HG03521 (cell line): ENCODE measurements at regions not wholly inside any gene's neighbourhood (a gene's known extent, or its start where the extent isn't known, plus 50 kb on each side); places are given as distances from the start of the nearest gene placed in this dataset.
"Not testable (repeated sequence)": the region's sequence is repeated elsewhere in the genome, so short reads cannot be mapped to it uniquely, and the experiment has no call there.

ENCODE experiments used
- ATAC-seq: cut with Tn5 transposase; IDR thresholded peaks from one replicate; pipeline ENCODE4 v1.9.1; 2021; ENCODE audit warnings: mild to moderate bottlenecking, moderate library complexity; ENCODE audit not compliant: unreplicated experiment

DNA sequence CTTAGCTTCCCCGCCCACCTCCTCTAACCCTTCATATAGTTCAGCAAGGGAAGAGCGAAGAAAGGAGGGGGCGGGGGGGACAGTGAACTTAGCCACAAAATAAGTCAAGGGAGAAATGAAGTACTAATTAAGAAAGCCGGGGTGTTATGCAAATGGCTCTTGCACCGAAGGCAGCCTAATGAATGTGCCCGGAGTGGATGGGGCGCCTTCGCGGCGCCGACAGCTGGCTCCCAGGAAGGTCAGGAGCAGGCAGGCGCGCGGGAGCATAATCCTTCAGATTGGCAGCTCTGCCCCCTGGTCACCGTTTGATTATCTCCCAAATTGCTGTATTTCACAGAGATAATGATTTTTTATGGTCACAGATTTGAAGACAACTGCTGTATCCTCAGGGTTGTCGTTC lies 395.1 kb downstream of the TFAP2B start:
- ATAC-seq: no peak

DNA sequence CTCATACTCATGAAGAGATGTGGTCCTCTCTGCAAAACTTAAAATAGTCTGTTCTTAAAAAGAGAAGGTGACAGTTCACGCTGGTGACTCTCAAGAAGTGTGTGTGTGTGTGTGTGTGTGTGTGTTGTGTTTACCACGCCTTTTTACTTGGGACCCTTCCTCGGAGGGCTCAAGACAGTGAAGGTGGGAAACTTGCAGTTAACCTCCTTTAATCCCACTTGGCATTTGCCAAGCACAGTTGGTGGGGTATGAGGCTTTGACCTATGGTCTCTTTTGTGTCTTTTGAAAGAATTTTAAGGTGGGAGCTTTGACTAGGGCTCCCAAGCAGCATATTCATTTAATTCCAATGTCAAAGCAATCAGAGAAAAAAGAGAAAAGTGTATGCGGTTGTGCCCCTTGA lies 395.8 kb downstream of the TFAP2B start:
- ATAC-seq: no peak

DNA sequence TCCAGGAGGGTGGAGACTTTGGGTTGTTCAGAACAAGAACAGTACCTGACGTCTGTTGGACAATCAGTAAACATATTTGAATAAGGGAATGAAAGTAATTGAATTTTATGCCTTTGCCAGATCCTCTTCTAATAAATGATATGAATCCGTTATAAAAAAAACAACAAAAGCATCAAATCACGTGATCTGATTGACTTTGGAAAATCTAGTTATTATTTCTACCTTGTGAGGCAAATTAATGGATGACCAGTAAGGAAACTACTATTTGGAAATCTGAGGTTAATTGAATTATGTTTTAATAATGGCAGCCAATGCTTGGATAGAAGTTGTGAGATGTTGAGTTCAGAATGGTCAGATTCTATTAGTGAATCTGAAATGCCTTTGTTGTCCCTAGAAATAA lies 399.5 kb downstream of the TFAP2B start:
- no peak for ATAC-seq

- not testable (repeated sequence) for ATAC-seq
Measured at GRCh38 chr6:51224580-51225240, 406.0 kb downstream of the TFAP2B start.

GRCh38 chr6:51241376-51241775 lies 422.7 kb downstream of the TFAP2B start:
- no peak for ATAC-seq

GRCh38 chr6:51249798-51250197 lies 431.1 kb downstream of the TFAP2B start:
- ATAC-seq: no peak

GRCh38 chr6:51250317-51250716 lies 431.6 kb downstream of the TFAP2B start:
- no peak for ATAC-seq

DNA sequence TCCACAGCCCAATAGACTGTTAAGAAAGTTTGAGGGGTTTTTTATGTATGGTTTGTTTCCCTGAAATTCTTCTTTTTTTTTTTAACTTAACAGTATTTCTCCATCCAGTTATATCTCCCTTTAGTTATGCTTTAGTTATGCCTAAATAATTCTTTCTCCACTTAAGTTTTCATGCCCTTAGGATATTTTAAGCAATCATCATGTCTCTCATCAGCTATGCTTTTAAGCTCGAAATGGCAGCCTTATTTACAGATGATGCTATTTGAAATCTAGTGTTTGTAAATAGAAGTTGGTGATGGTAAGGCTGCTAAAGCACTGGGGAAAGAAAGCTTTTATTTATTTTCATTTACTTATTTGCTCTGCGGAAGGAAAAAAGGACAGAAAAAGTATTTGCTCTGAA lies 439.3 kb downstream of the TFAP2B start:
- ATAC-seq: no peak

DNA sequence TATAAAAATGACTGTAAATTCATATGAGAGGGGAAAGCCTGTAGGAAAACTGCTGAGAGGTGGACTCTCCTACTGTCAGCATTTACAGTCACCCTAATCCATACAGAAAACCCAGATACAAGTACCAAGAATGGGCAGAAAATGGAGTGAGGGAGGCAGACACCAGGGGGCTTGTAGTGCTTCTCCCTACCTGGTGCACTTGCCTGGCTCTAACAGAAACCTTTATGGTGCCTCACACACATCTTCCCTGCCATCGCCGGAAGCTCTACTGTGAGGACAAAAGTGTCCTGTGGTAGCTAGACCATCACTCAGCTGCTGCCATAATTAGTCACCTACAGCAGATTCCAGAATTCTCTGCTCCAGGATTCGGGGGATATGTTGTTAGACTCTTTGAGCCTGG lies 441.3 kb downstream of the TFAP2B start:
- no peak for ATAC-seq

- no peak for ATAC-seq
Measured at GRCh38 chr6:51261691-51262090, 443.0 kb downstream of the TFAP2B start.

DNA sequence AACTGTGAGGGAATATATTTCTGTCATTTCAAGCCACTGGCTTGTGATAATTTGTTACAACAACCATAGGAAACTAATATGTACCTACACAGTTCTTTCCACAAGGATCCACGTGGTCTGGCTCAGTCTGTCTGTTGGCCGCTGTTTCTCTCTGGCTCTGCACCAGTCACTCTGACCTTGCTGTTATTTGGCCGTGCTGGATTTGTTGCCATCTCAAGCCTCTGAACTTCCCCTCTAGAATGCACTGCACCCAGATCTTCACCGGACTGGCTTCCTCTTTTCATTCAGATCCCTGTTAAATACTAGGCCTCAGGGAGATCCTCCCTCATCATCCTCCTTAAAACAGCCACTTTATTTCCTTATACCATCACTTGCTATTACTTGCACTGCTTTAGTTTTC lies 446.8 kb downstream of the TFAP2B start:
- ATAC-seq: no peak

DNA sequence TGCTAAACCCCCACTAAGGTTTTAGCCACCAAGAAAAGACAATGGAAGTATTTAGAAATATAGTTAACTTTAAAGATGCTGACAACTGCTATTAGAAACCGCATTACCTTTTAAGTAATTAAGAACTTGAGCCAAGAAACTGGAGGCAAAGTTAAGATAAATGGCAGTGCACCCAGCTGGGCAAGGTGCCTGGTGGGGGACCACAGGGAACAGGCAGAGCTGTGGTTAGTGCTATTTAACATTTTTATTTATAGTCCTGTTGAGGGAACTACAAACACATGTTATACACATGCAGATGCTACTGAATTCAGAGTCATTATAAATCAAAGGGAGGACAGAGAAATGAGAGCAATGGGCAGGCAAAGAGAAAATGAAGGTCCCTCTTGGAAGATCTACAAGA lies 447.9 kb downstream of the TFAP2B start:
- no peak for ATAC-seq

DNA sequence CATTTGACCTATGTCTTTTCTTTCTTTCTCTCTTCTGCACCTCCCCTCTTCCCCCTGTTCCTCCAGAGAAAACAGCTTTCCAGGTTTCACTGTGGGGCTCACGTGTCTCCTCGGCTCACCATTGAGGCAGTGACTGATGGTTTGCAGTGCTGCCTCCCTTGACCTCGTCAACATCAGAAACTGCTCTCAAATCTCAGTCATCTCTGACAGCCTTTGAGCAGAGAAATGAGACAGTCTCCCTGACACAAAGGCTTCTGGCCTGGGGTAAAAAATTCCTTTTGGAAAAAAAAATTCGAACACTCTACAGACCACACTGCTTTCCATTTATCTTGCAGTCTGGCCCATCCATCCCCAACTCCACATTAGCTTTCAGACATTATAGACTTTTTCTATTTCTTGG lies 450.0 kb downstream of the TFAP2B start:
- no peak for ATAC-seq

- no peak for ATAC-seq
Measured at GRCh38 chr6:51269876-51270275, 451.2 kb downstream of the TFAP2B start.

DNA sequence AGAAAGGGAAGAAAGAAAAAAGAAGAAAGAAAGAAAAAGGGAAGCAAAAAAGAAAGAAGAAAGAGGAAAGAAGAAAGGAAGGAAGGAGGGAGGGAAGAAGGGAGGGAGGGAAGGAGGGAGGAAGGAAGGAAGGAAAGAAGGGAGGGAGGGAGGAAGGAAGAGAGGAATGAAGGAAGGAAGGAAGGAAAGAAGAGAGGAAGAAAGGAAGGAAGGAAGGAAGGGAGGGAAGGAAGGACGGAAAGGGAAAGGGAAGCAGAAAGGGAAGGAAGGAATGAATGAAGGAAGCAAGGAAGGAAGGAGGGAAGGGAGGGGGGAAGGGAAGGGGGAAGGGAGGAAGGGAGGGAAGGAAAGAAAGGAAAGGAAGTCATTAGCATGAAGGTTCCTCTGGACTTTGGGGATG lies 452.9 kb downstream of the TFAP2B start:
- ATAC-seq: no peak

GRCh38 chr6:51273228-51273961 lies 454.7 kb downstream of the TFAP2B start:
- no peak for ATAC-seq

- no peak for ATAC-seq
Measured at GRCh38 chr6:51277474-51277873, 458.8 kb downstream of the TFAP2B start.

DNA sequence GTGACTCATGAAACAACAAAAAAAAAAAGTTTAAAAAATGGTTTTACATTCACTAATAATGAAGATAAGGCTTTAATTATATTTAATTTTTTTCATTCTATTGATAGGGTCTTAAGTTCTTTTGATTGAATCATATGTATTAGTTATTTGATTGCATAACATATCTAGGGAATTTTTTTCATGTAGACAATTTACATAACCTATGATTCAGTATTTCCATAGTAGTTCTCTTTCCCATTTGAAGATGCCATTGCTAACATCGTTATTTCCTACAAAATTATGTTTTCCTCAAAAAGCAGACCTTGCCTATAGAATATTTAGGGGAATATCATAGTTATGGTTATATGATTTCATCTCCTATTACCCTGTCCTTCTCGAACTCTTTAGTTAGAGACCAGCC lies 463.4 kb downstream of the TFAP2B start:
- no peak for ATAC-seq

- ATAC-seq: no peak
Measured at GRCh38 chr6:51283723-51284355, 465.2 kb downstream of the TFAP2B start.

GRCh38 chr6:51285876-51286275 lies 467.2 kb downstream of the TFAP2B start:
- ATAC-seq: no peak

DNA sequence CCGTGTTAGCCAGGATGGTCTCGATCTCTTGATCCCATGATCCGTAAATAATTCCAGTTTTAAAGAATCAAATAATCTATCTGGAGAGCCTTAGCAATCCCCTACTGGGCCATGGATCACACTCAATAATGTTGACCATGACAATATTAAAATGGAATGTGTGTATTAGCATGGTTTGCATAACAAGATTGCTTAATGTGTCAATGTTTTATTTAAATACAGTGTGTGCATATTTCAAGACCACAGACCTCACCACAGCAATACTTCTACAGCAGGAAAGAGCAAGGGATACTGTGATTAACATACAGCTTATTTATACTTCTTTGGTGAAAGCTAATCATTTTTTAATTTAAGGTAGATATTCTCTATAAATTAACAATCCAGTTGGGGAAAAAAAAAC lies 470.4 kb downstream of the TFAP2B start:
- no peak for ATAC-seq

- ATAC-seq: no peak
Measured at GRCh38 chr6:51292659-51293058, 474.0 kb downstream of the TFAP2B start.
